ENCODE measurements at regions not wholly inside any gene's neighbourhood (a gene's known extent, or its start where the extent isn't known, plus 50 kb on each side); places are given as distances from the start of the nearest gene placed in this dataset.
"Not testable (repeated sequence)": the region's sequence is repeated elsewhere in the genome, so short reads cannot be mapped to it uniquely, and the experiment has no call there.

GRCh38 chr9:86575825-86576525, 221.8 kb upstream of the TUT7 start:
- DNase-seq (ENCODE audit: low read depth): no peak

- DNase-seq (ENCODE audit: low read depth): no peak
Observed at GRCh38 chr9:86575137-86575536, 220.9 kb upstream of the TUT7 start.

- no peak for DNase-seq (ENCODE audit: low read depth)
Observed at GRCh38 chr9:86573886-86574285, 219.7 kb upstream of the TUT7 start.

- no peak for DNase-seq (ENCODE audit: low read depth)
Observed at GRCh38 chr9:86572904-86573303, 218.7 kb upstream of the TUT7 start.

GRCh38 chr9:86565603-86566002, 211.4 kb upstream of the TUT7 start:
- DNase-seq (ENCODE audit: low read depth): not testable (repeated sequence)

DNA sequence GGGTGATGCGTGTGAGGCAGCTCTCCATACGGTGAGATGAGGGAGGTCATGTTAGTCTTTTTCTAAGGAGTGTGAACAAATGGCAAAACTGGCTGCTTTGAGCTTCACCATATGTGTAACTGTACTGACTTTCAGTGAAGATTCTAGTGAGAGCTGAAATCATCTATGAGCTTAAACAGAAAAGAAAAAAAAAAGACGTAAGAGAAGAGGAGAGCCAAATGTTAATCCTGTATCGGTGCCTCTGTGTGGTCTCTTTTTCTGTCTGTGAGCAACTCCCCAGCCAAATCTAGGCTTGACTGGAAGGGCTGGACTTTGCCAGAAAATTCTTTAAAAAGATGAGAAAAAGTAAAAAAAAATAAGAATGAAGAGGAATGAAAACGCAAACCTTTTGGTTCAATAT, 209.7 kb upstream of the TUT7 start:
- DNase-seq (ENCODE audit: low read depth): no peak

- DNase-seq (ENCODE audit: low read depth): peak; percentile 49
Observed at GRCh38 chr9:86563350-86563749, 209.1 kb upstream of the TUT7 start.

DNA sequence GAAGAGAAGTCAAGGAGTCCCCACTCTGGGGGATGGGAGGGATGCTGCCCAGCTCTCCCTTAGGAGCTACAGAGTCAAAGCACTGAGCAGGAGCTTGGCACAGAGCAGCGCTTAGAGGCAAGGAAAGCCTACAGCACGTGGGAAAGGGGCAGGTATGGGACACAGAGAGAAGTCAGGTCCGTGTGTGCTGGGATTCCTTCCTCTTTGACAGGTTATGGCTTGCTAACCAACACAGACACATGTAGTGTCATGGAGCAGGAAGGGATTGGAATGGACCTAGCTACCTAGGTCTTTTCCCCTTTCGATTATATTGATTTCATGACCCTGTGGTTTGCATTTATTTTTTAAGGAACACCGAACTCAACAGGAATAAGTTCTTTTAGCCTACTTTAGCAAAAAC, 208.5 kb upstream of the TUT7 start:
- no peak for DNase-seq (ENCODE audit: low read depth)

GRCh38 chr9:86557918-86558317, 203.7 kb upstream of the TUT7 start:
- no peak for DNase-seq (ENCODE audit: low read depth)

- DNase-seq (ENCODE audit: low read depth): peak; percentile 89
Observed at GRCh38 chr9:86557063-86557766, 203.0 kb upstream of the TUT7 start.

GRCh38 chr9:86555661-86556060, 201.5 kb upstream of the TUT7 start:
- no peak for DNase-seq (ENCODE audit: low read depth)

DNA sequence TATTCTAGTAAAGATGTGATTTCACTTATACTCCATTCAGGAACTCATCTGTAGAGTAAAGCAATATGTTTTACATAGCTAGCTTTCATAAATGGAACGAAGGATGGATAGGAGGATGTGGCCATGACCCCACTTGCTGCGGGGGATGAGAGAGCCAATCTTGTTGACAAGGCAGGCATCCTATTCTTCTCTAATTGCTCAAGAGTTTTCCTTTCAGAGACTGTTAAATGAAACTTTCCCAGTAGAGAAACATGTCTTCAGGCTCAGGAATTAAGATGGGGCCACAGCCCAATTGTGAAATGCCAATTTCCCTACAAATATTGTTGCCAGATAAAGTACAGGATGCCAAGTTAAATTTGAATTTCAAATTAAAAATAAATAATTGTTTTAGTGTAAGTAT, 196.2 kb upstream of the TUT7 start:
- peak; percentile 68 for DNase-seq (ENCODE audit: low read depth)

GRCh38 chr9:86549920-86550319, 195.7 kb upstream of the TUT7 start:
- DNase-seq (ENCODE audit: low read depth): peak; percentile 77

DNA sequence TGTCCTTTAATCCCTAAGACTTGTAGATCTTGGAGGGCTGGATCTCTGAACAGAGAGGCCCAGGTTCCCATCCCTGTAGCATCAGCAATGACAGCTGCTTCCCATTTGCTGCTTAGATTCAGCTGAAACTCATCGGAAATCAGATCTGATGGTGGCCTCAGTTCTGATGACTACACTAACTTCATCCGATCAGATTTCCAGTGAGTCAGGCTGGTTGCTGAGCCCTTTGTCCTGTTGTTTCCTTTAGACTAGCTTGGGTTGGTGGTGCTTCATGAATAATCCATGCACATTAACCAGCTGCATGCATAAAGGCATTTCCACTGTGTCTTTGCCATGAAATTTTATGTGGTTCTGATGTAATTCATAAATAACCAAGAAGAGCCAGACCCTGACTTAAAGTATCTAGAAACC, 195.2 kb upstream of the TUT7 start:
- peak; percentile 91 for DNase-seq (ENCODE audit: low read depth)

- no peak for DNase-seq (ENCODE audit: low read depth)
Observed at GRCh38 chr9:86548220-86548619, 194.0 kb upstream of the TUT7 start.

- no peak for DNase-seq (ENCODE audit: low read depth)
Observed at GRCh38 chr9:86547571-86547970, 193.4 kb upstream of the TUT7 start.

GRCh38 chr9:86546712-86547111, 192.5 kb upstream of the TUT7 start:
- DNase-seq (ENCODE audit: low read depth): no peak

- DNase-seq (ENCODE audit: low read depth): peak; percentile 41
Observed at GRCh38 chr9:86545090-86545489, 190.9 kb upstream of the TUT7 start.

GRCh38 chr9:86541014-86541570, 186.9 kb upstream of the TUT7 start:
- no peak for DNase-seq (ENCODE audit: low read depth)

- no peak for DNase-seq (ENCODE audit: low read depth)
Observed at GRCh38 chr9:86535406-86535915, 181.3 kb upstream of the TUT7 start.

- peak; percentile 80 for DNase-seq (ENCODE audit: low read depth)
Observed at GRCh38 chr9:86534572-86535258, 180.5 kb upstream of the TUT7 start.

DNA sequence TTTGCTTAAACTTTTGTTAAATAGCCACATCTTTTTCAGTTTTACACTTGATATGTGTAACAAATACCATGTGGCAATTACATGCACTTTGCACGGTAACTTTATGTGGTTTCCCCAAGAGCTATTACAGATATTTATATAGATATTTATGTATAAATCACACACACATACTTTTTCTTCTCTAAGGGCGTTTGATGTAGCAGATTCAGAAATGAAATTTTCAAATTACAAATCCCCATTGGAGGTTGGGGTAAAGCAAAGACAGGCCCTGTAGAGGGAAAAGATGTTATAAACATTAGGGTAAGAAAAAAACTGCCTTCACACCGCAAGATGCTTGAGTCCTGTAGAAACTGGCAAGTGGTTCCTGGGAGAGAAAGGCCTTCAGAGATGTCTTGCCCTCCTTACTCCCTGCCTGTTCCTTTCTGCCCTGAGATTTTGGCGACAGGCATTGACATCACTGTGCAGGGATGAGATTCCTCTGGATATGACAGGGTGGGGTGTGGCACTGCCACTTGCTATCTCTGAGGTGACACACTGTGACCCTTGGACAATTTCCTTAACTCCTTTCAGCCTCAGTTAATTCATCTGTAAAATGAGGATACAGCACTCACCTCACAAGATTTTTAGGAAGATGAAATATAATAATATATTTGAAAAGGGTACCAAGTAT, 177.9 kb upstream of the TUT7 start:
- DNase-seq (ENCODE audit: low read depth): no peak
